Stimulated activated CD8-positive, alpha-beta memory T cell treated with anti-CD3 and anti-CD28 coated beads, Interleukin-2, amount 100 ng/mL, for 1 hour (primary cell): ENCODE measurements at regions not wholly inside any gene's neighbourhood (a gene's known extent, or its start where the extent isn't known, plus 50 kb on each side); places are given as distances from the start of the nearest gene placed in this dataset.
"Not testable (repeated sequence)": the region's sequence is repeated elsewhere in the genome, so short reads cannot be mapped to it uniquely, and the experiment has no call there.

Experiments used
- DNase-seq, 2 donors: peaks; one replicate each; pipeline ENCODE4 v3.0.0-alpha.2; 2020; ENCODE audit warnings: low read depth in 2 of 2

- DNase-seq = not testable (repeated sequence)
Measured at GRCh38 chr13:31607531-31607930, 131.8 kb upstream of the RXFP2 start.

DNA sequence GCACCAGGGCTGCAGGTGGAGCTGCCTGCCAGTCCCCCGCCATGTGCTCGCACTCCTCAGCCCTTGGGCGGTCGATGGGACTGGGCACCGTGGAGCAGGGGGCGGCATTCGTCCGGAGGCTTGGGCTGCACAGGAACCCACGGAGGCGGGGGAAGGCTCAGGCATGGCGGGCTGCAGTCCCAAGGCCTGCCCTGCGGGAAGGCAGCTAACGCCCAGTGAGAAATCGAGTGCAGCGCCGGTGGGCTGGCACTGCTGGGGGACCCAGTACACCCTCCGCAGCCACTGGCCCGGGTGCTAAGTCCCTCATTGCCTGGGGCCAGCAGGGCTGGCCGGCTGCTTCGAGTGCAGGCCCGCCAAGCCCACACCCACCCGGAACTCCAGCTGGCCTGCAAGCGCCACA is 130.5 kb upstream of the RXFP2 start:
- not testable (repeated sequence) for DNase-seq

DNA sequence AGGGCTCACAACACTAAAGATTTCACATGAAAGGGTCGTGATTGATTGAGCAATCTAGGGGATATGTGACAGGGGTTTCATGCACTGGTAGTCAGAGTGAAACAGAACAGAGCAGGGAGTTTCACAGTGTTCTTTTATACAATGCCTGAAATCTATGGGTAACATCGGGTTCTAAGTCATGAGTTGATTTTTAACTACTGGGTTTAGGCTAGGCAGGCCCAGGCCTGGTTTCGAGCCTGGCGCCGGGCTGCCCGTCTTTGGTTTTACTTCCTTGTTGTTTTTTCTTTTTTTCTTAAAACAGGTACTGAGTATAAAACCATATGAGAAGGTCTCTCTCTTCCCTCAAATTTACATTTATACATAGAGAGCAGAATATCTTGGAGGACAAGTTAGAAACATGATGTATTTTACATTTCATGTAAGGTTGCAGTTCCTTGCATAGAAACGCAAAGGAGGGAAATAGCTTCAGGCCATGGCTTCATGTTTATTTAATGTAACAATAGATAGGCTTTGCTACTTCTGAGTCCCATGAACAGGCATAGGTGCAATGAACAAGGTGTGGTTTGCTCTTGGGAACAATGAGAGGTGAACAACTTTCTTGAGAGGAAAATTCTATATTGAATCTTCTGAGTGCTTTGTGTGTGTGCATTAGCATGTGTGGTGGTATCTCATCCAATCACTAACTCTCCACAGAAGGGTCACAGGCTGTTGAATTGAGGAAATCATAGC is 128.9 kb upstream of the RXFP2 start:
- DNase-seq = no peak

- no peak for DNase-seq
Measured at GRCh38 chr13:31611214-31611613, 128.1 kb upstream of the RXFP2 start.

GRCh38 chr13:31614073-31614472 is 125.3 kb upstream of the RXFP2 start:
- DNase-seq = no peak

DNA sequence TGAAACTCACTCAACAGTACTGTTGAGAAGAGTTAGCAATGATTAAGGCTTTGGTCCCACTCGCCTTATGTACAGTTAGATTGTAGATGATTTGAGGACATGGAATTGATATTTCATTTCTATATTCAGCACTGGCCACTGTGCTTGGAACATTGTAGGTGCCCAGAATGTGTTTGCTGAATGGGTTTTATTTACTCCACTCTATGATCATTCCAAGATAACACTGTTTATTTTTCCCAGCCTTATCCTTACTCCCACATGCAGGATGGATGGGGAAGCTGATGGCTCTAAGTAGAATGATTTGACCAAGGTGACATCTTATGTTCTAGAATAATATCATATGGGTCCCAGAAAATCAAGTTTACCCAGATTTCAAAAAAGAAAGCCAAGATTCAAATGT is 124.6 kb upstream of the RXFP2 start:
- DNase-seq = no peak

- no peak for DNase-seq
Measured at GRCh38 chr13:31625115-31625514, 114.2 kb upstream of the RXFP2 start.

- DNase-seq = no peak
Measured at GRCh38 chr13:31627097-31627845, 112.1 kb upstream of the RXFP2 start.

DNA sequence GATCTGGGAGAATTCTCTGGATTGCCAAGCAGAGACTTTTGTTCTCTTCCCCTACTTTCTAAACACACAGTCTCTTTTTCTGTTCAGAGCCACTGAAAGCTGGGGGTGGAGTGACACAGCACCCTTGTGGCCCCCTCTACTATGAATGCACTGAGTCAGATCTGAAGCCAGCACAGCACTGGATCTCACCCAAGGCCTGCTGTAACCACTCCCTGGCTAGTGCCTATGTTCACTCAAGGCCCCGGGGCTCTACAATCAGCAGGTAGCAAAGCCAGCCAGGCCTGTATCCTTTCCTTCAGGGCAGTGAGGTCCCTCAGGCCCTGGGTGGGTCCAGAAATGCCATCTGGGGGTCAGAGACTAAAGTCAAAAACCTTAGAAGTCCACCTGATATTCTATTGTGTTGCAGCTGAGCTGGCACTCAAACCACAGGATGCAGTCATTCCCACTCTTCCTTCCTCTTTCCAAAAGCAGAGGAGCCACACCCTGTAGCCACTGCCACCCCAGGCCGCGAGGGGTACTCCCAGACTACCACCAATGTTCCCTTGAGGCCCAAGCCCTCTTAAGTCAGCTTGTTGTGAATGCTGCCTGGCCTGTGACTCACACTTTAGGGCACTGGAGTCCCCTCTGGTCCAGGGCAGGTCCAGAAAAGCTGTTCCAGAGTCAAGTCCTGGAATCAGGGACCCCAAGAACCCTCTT is 110.1 kb upstream of the RXFP2 start:
- no peak for DNase-seq

- no peak for DNase-seq
Measured at GRCh38 chr13:31631071-31631470, 108.3 kb upstream of the RXFP2 start.

DNA sequence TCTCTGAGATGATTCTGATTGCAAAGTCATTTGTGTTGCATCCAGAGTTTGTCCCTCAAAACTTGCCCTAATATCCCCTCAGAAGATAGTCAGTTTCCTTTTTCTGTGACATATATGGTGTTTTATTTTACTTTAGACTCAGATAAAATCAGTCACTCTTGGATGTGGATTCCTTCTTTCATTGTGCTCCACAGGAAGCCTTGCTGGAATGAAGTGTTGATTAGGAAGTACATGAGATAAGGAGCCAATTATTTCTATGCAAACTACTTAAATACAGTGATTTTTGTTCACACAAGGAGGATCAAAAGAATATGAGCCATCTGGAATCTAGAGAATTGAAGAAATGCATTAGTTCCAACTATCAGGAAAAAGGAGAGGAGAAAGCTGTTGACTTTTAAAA is 107.6 kb upstream of the RXFP2 start:
- no peak for DNase-seq

GRCh38 chr13:31638577-31638976 is 100.7 kb upstream of the RXFP2 start:
- DNase-seq = no peak

DNA sequence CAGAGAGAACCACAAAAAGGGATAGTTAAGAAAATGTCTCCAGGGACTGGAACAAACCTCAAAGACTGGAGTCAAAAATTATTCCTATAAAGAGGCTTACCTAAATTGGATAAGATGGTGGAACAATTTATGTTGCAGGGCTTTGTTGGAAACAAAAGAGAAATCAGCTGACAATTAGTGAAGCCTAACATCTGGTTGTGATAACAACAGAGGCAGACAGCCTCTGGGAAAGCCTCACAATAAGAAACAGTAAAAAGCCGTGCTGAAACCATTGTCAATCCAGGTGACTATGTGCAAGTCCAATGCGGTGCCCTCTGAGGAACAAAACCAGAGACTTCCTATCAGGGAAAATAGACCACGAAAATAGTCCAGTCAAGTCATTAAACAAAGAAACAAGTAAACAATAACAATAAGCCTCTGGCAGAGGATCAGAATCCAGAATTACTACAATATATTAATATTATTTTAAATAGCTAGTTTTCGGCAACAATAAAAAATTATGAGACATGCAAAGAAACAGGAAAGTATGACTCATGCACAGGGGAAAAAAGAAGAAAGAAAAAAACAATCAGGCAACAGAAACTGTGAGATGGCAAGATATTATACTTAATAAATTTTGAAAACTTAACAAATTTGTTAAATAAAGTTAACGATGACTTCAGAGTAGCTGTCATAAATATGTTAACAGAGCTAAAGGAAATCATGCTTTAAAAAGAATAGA is 99.7 kb upstream of the RXFP2 start:
- DNase-seq = no peak

DNA sequence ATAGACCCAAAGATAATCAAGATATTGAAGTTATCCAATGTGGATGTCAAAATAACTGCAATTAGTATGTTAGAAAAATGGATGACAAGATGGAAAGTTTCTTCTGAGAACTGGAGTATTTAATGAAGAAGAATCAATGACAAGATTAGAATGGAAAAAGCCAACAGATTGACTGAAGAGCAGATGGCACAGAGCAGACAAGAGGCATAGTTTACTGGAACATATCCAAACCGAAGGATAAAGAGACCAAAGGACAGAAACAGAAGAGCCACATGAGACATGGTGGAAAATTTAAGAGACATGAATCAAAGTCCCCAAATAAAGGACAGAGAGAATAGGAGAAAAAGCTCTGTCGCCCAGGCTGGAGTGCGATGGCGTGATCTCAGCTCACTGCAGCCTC is 89.6 kb upstream of the RXFP2 start:
- no peak for DNase-seq

GRCh38 chr13:31653730-31654129 is 85.6 kb upstream of the RXFP2 start:
- no peak for DNase-seq

GRCh38 chr13:31663880-31664585 is 75.3 kb upstream of the RXFP2 start:
- no peak for DNase-seq

DNA sequence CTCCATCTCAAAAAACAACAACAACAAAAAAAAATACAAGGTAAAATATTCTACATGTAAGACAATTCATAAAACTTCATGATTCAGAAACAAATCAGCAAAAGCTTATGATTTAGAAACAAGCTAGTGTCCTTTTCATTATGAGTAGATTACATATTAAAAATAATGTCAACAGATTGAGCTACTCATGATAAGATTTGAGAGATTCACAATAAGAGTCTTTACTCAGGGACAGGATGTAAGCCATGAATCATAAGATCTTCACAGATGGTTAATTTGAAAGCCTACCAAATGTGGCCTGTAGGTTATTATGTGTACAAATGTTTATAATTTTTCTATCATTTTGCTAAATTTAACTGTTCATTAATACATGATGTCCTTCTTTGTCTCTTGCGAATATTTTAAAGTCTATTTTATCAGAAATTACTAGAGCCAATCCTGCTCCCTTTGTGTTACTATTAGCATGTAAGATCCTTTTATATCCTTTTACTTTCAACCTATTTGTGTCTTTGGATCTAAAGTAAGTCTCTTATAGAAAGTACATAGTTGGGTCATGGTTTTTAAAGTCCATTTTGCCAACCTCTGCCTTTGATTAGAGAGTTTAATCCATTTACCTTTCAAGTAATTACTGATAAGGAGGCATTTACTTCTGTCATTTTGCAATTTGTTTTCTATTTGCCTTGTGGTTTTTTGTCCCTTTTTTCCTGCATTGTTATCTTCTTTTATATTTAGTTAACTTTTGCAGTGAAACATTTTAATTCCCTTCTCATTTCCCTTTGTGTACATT is 68.3 kb upstream of the RXFP2 start:
- no peak for DNase-seq

GRCh38 chr13:31674051-31674450 is 65.3 kb upstream of the RXFP2 start:
- DNase-seq = no peak

- DNase-seq = no peak
Measured at GRCh38 chr13:31675440-31675953, 63.8 kb upstream of the RXFP2 start.

DNA sequence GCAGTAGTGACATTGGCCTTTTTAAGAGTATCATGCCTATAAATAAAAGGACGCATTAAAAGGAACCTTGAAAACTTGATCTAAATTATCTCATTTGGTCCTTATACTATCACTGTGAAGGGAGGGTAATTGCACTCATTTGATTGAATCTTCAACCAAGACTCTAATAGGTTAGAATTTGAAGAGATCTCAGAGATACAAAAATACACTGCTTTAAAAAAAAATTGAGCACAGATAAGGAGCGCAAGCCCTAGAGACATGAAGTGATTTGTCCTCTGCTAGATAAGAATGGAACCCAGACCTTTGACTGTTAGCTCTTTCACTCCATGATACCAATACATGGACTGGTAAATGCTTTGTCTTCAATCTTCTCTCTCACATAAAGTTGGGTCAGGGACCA is 58.2 kb upstream of the RXFP2 start:
- DNase-seq = no peak

GRCh38 chr13:31684466-31684865 is 54.9 kb upstream of the RXFP2 start:
- no peak for DNase-seq
